HG02571 (cell line): ENCODE measurements at regions not wholly inside any gene's neighbourhood (a gene's known extent, or its start where the extent isn't known, plus 50 kb on each side); places are given as distances from the start of the nearest gene placed in this dataset.

Experiments used
- ATAC-seq: cut with Tn5 transposase; IDR thresholded peaks from one replicate; pipeline ENCODE4 v1.9.1; 2021; ENCODE audit warnings: mild to moderate bottlenecking, moderate library complexity; ENCODE audit not compliant: unreplicated experiment

DNA sequence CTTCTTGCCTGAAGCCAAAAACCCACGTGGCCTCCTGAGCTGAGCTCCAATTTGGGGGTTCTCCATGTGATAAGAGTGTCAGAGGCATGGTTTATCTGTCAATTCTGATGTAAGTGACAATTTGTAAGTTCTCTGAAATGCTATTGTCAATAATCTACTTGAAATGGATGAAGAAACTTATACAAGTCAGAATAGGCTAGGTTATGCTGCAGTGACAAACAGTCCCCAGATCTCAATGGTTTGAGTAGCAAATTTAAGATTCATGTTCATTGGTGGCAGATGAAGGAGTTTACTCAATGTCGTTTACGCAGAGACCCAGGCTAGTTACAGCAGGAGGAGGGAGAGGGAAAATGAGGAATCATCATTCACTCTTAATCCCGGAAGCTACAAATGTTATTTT is 352.4 kb downstream of the KIF16B start:
- no peak for ATAC-seq

DNA sequence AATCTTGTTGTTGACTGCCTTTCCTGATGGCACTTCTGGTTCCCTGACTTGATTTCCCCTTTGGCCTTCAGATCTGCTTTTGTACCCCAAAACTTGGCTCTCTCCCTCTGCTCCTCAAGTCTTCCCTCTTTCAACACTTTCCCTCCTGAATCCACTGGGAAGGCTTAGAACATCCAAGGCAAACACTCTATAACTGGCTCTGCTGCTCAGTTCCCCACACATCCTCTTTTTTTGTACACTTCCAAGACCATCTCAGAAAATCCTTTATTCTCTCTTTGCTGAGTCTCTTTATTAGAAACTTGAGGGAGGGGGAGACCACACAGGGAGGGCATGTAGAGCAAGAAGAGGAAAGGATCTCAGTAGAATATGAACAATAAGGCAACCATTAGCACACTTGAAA is 354.1 kb downstream of the KIF16B start:
- ATAC-seq = no peak

DNA sequence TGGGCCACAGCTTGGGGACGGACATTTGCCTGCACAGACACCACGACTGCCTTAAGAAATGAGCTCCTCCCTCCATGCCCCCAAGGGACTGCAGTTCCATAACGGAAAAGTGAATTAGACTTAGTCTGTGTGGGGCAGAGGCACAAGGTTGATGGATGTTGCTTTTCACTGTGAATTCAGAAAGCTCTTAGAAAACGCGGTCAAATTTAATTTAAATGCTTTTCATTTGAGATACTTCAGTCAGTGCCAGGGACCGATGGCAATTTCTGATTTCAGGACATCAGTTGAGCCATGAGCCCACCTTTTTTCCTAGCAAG is 356.4 kb downstream of the KIF16B start:
- ATAC-seq = no peak

DNA sequence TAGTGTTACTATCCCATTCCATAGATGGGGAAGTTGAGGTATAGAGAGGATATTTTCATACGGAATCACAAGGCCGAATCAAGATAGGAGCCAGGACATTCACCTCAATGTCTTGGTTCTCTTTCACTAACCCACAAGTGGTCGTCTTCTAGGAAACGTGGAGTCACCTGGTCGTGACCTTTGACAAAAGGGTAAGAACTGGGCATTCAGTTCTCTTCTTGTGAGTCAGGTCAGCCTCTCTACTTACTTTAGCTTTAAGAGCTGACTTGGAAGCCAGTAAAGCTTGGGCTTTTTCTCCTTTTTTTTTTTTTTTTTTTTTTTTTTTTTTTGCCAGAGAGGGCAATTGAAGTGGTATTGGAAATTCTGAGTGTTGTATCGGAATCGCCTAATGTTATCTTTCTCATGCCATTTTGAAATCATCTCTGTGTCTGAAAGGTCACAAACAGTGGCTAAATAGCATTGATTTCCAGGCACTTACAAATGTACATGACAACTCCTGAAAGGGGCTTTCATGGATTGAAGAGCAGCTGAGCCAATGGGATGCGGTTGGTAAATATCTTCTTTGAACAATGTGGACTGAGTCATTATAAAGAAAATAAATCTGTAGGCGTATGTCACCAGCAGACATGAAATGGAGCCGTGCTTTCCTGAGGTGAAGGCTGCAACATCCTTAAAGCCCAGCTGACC is 356.9 kb downstream of the KIF16B start:
- no peak for ATAC-seq

DNA sequence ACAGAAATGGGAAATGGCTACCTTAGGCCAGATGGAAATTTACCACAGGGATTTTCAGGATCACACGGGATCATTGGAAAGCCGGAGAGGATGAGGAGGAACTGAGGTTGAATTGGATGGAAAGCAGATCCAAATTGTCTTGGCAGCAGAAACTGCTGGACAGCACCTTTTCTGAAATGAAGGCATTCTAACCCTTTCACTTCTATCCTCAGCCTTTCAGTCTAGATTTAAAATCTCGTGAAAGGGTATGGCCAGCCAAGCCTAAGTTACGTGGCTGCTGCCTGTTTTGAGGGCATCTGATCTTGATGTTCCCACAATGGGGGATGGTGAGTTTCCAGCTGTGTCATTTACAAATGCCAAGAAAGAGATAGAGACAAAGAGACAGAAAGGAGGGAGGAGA is 358.2 kb downstream of the KIF16B start:
- ATAC-seq = no peak

DNA sequence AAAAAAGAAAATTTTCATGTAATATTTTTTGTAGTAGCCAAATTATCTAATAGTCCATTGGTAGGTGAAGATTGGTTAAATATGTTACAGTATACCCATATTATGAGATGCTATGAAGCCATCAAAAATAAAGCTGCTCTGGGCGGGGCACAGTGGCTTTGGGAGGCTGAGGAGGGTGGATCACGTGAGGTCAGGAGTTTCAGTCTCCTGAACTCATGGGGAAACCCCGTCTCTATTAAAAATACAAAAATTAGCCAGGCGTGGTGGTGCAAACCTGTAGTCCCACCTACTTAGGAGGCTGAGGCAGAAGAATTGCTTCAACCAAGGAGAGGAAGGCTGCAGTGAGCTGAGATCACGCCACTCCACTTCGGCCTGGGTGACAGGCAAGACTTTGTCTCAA is 360.5 kb downstream of the KIF16B start:
- no peak for ATAC-seq

DNA sequence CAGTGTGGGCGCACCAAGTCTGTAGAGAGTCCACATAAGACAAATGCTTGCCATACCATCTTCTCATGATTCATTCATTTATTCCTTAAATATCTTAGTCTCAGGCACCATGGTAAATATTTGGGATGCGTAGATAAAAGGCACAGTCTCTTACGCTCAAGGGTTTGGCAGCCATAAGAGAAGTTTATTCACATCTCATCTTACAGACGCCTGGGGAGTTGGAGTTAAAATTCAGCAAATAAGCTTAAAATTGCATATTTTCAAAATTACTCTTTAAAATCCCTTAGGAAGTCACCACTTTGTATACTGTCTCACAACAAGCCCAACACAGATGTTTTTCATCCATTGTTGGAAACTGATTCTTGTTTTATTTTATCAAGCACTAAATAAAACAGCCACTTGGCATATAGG is 363.3 kb downstream of the KIF16B start:
- no peak for ATAC-seq

DNA sequence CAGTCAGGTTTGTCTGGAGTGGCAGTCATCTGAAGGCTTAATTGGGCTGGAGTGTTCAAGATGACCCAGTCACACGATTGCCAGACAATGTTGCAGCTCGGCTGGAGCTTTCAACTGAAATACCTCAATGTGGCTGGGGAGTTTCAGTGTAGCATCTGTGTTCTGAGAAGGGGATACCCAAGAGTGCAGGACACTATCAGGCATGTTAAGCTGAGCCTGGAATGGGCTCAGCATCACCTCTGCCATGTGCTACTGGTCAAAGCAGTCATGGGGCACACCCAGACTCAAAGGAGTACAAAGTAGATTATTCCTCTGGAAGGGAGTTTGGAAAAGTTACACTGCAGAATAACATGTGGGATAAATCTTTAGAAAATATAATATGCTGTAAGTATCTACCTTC is 363.9 kb downstream of the KIF16B start:
- no peak for ATAC-seq

DNA sequence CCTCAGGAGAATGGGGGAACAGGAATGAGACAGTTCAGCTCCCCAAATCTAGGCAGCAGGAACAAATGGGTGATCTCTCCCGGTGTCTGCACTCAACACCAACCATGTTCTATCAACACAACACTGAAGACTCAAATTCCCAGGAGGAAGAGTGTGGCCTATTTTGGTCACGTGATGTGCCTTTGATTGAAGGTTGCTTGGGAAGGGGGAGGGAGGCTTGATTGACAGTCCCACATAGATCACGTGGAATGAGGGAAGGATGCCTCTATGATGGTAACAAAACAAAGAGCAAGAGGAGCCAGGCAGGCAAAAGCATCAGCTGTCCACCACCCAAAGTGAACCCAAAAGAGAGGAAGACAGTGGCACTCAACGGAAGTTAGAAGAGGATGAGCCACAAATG is 364.8 kb downstream of the KIF16B start:
- no peak for ATAC-seq

DNA sequence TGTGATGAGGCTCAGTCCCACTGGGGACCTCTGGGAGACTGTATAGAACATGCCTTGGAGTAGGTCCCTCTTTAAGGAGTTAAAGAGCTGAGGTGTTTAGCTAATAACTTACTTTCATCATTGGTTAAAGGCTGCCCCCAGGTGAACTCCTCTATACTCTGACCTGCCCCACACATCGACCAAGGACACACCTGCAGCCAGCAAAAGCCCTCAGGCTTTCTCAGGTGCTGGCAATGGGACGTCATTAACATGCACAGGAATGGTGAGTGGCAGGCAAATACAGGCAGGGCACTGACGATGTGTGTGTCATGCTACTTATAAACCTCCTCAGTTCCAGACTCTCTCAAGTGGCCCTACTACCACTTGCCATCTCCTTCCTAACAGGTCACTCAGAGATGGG is 366.4 kb downstream of the KIF16B start:
- ATAC-seq = no peak

DNA sequence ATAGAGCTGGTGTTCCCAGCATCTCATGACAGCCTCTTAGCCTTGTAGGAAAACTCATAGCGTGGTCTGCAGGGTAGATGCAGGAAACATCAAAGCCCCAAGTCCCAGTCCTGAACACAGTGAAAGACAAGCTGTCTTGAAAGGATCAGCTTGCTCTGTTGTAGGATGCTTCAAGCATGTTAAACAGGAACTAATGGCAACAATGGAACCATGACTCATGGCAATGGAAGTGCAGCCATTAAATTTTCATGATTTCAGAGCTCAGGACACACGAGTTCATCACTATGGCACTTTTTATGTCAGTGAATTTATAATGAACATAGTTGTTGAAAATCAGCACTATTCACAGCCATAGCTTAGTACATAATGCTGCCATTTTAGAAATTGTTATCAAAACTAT is 367.7 kb downstream of the KIF16B start:
- no peak for ATAC-seq

DNA sequence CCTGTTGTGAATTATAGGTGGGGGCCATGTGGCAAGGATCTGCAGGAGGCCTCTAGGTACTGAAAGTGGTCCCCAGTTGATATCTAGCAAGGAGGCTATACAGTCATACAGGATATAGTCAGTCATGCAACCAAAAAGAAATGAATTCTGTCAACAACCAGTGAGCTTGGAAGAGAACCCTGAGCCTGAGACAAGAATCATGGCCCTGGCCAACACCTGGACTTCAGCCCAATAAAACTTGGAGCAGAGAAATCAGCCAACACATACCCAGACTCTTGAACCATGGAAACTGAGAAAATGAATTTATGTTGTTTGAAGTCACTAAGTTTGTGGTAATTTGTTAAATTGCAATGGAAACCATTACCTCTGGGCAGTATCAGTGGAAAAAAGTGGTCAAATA is 370.2 kb downstream of the KIF16B start:
- no peak for ATAC-seq

DNA sequence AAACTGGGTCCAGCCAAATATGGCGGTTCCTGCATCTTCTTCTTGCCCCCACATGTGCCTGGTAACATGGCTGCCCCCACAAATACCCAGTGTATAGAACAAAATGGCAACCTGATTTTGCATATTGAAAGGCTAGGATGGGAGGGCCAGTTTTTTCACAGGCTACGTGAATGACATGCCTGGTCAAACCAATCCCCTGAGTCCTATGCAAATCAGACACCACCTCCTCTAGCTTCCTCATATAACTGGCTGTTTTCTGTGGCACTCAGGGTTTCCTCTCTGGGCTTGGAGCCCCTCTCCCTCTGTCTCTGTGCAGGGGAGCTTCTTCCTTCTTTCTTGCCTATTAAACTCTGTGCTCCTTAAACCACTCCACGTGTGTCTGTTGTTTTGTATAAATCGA is 372.1 kb downstream of the KIF16B start:
- no peak for ATAC-seq

DNA sequence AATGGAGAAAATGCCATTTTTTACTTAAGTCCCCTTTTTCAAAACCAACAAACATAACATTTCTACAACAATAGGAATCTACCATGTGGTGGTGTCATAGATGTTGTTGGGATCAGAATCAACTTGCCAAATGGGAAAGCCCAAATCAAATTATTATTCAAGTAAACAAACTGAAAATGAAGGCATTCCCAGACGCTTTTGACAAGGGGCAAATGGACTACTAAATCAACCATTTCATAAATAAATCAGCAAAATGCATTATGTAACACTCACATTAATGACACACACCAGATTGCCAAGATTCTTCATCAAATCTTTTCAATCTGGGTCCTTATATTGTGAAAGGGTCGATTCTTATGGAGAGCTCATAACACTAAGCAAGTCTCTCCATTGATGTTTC is 375.6 kb downstream of the KIF16B start:
- no peak for ATAC-seq

DNA sequence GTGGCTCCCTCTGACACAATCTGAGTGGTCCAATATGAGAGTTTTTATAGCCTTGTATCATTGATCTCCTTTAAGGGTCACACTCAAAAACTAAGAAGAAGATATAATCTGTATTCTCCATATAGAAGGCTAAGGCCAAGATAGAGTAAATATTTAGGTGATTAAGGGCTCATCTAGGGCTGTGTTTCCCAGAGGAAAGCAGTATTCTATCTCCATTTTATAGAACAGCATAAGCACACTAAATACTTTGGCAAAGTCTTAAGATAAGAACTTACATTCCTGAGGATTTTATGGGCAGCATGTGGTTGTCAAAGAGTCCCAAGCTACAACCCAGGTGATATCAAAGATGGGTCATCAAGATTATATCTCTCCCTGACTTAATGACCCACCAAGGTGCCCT is 377.6 kb downstream of the KIF16B start:
- no peak for ATAC-seq

DNA sequence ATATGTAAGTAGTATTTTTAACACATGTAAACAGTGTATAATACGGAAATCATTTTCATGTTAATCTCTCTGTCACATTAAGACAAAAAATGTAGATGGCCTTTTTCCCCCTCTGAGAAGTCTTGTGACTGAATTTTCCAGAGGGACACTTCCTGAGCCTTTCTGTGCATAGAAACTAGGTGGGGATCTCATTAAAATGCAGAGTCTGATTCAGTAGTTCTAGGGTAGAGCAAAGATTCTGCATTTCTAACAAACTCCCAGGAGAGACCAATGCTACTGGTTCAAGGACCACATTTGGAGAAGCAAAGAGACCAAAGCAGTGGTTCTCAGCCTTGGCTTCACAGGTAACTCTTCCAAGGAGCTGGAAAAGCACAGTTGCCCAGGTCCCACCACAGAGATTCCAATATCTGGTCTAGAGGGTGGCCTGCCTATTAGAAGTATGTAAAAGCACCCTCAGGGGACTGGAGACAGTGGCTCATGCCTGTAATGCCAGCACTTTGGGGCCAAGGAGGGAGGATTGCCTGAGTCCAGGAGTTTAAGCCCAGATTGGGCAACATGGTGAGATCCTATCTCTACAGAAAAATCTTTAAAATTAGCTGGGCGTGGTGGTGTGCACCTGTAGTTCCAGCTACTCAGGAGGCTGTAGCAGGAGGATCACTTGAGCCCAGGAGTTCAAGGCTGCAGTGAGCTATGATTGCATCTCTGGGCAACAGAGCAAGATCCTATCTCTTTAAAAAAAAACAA is 378.5 kb downstream of the KIF16B start:
- ATAC-seq = no peak

DNA sequence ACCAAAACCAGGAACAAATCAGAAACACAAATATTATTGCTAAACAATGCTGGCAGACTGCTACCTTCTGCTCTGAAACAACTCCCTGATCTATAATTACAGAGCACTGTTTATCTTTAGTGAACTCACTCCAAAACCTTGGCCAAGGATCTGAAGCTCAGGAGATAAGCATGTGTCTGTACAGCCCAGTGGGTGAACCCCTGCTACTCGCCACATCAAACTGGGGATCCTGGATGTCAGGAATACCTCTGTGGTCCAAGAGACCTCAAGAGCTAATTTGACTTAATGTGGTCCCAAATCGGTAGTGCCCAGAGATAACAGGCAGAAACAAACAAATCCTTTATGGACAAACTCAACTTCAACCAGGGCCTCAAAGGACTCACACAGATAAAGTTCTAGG is 381.8 kb downstream of the KIF16B start:
- ATAC-seq = no peak

DNA sequence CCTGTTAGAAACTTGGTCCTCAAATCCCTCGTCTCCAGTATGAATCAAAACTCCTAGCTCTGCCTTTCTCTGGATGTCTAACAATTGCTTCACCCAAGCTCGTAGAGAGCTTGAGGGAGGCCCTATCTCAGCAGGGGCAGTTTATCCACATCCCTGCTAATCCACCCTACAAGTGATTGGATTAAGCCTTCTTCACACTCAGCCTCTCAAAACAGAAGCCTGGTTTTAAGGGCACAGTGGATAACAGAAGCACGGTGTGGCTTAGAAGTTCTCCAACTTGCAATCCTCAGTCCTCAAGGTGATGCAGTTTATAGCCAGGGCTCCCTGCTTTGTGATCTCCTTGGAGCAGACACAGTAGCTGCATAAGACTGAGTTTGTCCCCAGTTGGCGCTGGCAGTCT is 383.9 kb downstream of the KIF16B start:
- ATAC-seq = no peak

DNA sequence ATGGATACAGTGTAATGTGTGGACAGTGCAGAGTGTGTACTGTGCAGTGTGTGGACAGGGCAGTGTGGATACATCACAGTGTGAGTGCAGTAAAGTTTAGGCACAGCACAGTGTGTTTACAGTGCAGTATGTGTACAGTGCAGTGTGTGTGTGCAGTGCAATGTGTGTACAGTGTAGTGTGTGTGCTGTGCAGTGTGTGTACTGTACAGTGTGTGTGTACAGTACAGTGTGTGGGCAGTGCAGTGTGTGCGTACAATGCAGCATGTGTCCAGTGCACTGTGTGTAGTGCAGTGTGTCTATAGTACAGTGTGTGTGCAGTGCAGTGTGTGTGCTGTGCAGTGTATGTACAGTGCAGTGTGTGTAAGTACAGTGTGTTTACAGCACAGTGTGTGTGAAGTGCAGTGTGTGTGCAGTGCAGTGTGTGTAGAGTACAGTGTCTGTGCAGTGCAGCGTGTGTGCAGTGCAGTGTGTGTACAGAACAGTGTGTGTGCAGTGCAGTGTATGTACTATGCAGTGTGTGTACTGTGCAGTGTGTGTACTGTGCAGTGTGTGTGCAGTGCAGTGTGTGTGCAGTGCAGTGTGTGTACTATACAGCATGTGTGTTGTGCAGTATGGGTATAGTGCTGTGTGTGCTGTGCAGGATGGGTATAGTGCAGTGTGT is 385.2 kb downstream of the KIF16B start:
- ATAC-seq = no peak

DNA sequence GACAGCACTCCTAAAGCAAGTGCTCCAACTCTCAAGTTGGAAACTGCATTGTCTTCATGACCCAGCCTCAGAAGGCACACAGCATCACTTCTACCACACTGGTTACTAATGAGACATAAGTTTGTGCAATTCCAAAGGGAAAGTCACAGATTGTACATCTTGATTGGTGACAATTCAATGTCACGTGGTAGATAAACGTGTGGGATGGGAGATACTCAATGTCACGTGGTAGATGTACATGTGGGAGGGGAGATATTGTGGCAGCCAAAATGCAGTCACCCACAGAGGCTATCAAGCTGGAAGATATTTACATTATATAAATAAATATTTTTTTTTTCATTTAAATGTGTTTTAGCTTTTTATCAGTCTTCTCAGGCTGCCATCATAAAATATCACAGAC is 393.3 kb downstream of the KIF16B start:
- no peak for ATAC-seq

DNA sequence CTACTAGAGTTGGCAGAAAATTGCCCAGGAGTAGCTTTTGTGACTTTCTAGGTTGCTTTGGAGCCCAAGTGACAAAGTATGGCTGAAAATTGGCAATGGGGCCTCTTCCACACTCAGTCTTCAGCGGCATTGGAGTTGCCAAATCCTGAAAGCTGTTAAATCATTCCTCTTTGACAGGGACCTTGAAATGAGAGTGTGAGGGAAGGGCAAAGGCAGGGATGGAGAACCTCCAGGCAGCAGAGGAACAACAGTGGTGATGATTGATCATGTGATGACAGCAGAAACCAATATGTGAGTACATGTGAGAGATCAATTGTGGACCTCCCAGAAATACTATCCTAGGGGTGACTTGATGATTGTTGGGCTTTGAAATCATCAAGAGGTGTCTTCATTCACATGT is 393.9 kb downstream of the KIF16B start:
- no peak for ATAC-seq

DNA sequence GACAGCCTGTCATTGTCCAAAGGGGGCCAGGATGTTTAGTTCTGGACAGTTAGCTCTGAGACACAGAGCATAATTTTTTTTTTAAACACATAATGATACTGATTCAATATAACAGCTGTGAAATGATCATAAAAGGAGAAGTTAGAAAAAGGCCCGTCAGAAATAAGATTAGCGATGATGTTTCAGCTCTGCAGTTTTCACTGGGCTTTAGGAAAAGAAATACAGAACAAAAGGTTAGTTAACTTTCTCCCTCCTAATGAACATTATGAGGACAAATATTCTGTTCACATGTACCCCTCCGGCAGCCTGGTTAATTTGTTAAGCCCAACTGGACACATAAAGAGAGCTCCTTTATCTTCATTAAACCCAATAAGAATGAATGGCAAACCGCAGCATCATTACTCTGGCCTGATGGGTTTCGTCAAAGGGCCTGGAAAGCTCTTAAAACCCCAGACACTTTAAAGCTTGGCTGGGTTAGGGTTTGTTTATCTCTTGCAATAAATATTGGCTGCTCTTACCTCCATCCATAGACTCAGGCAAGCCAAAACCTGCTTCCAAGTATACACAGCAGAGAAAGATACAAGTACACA is 394.6 kb downstream of the KIF16B start:
- ATAC-seq = no peak
